Psoas muscle (tissue), 7 donors: ENCODE measurements at regions not wholly inside any gene's neighbourhood (a gene's known extent, or its start where the extent isn't known, plus 50 kb on each side); places are given as distances from the start of the nearest gene placed in this dataset.

Source experiments
- ATAC-seq, 4 donors: fragments of 200-7000 bp; cut with Tn5 transposase; one replicate each; pipeline ENCODE4 v1.9.1; 2020; ENCODE audit warnings: moderate library complexity in 3 of 4, mild to moderate bottlenecking in 2 of 4
- DNase-seq, 2 donors: peaks; one replicate each; pipeline ENCODE4 v3.0.0-alpha.2; 2020
- H3K27ac ChIP-seq: fragments of 200-600 bp; one replicate; pipeline ENCODE4 v1.8.0; 2022
- H3K27me3 ChIP-seq, 3 donors: fragments of 200-600 bp in 1 of 3; one replicate each; pipeline versions ENCODE4 v1.6.1 to v1.8.0; 2013 to 2022; ENCODE audit warnings: low read length in 2 of 3, mild to moderate bottlenecking in 2 of 3, moderate library complexity in 1 of 3; ENCODE audit not compliant: insufficient read depth in 3 of 3
- H3K36me3 ChIP-seq, 2 donors: fragments of 200-600 bp in 1 of 2; one replicate each; pipeline versions ENCODE4 v1.6.1 to v1.8.0; 2013 to 2022; ENCODE audit warnings: low read depth in 1 of 2, mild to moderate bottlenecking in 1 of 2, moderate library complexity in 1 of 2; ENCODE audit not compliant: insufficient read depth in 1 of 2
- H3K4me1 ChIP-seq: fragments of 200-600 bp; one replicate; pipeline ENCODE4 v1.8.0; 2022
- H3K4me3 ChIP-seq: fragments of 200-600 bp; one replicate; pipeline ENCODE4 v1.8.0; 2022; ENCODE audit warnings: mild to moderate bottlenecking
- H3K9me3 ChIP-seq: fragments of 200-600 bp; one replicate; pipeline ENCODE4 v1.8.0; 2022
- CTCF ChIP-seq: fragments of 200-600 bp; IDR thresholded peaks from one replicate; pipeline ENCODE4 v1.8.0; 2022; ENCODE audit warnings: antibody characterized with exemption
- WGBS, 3 donors: extraction: QIAGEN DNeasy Blood & Tissue Kit; methylation state at CpG; one replicate each; pipeline versions ENCODE4 v1.1.6 to v1.1.7; 2013; 5-methylcytosine and 5-hydroxymethylcytosine counted together
- intact Hi-C, 2 donors: fragments of 100-400 bp; cut with DNase I; formaldehyde crosslinking; loops; one replicate each; pipeline versions ENCODE4 v1.11.0 to v1.14.2; 2022
- donor health status: healthy with polysubstance abuse.
- donor health status: DM: no; HTN: no; CAD: no; lungs with moderate emphysema.
- donor health status: Bipolar disorder and iron deficiency.
- donor health status: healthy.
- donor health status: DM: yes; HTN: yes; CAD: no.
- donor health status: DM: no; HTN: no; CAD: no.
- donor health status: DM: yes; HTN: yes; CAD: no.

GRCh38 chr20:7302250-7302649 lies 534.8 kb downstream of the BMP2 start:
- H3K27ac ChIP-seq: no peak overlapping the region
- intact Hi-C loops: no loop called here
- H3K27me3 ChIP-seq: no peaks in the 10 kb centered on the region
- no peak for DNase-seq
- TF ChIP-seq CTCF: no peak
- no peaks in the 10 kb centered on the region for H3K9me3 ChIP-seq
- 46 to 52% (median 48%) methylated on average over 2 of the region's 2 CpGs for WGBS, 3 donors
- no peak for ATAC-seq
- H3K36me3 ChIP-seq: no peaks in the 10 kb centered on the region
- H3K4me1 ChIP-seq: no peaks in the 10 kb centered on the region
- no peak overlapping the region for H3K4me3 ChIP-seq

- Histone ChIP-seq H3K36me3 (no peaks in the 10 kb centered on the region), H3K27me3 (no peaks in the 10 kb centered on the region), H3K4me3 (no peak overlapping the region), H3K9me3 (no peaks in the 10 kb centered on the region), H3K4me1 (no peaks in the 10 kb centered on the region), H3K27ac (no peak overlapping the region)
- DNase-seq: no peak
- WGBS, 3 donors: 39 to 50% (median 49%) methylated on average over 4 of the region's 4 CpGs
- ATAC-seq: no peak
- intact Hi-C loops: no loop called here
- TF ChIP-seq CTCF: no peak
These were observed 538.5 kb downstream of the BMP2 start for GRCh38 chr20:7305976-7306375.

GRCh38 chr20:7308163-7308562 lies 540.7 kb downstream of the BMP2 start:
- WGBS, 3 donors: 60 to 90% (median 89%) methylated on average over 3 of the region's 3 CpGs
- Histone ChIP-seq H3K36me3 (no peaks in the 10 kb centered on the region), H3K4me3 (no peak overlapping the region), H3K4me1 (no peaks in the 10 kb centered on the region), H3K9me3 (no peaks in the 10 kb centered on the region), H3K27me3 (no peaks in the 10 kb centered on the region), H3K27ac (no peak overlapping the region)
- intact Hi-C loops: no loop called here
- no peak for ATAC-seq
- TF ChIP-seq CTCF: no peak
- no peak for DNase-seq

- no peak for TF ChIP-seq CTCF
- 75 to 82% (median 81%) methylated on average over 2 of the region's 2 CpGs for WGBS, 3 donors
- ATAC-seq: no peak
- H3K36me3 ChIP-seq: no peaks in the 10 kb centered on the region
- intact Hi-C loops: no loop called here
- no peak for DNase-seq
- H3K27me3 ChIP-seq: no peaks in the 10 kb centered on the region
- H3K27ac ChIP-seq: no peak overlapping the region
- H3K9me3 ChIP-seq: no peaks in the 10 kb centered on the region
- H3K4me1 ChIP-seq: no peaks in the 10 kb centered on the region
- no peak overlapping the region for H3K4me3 ChIP-seq
These were observed 545.6 kb downstream of the BMP2 start for GRCh38 chr20:7313047-7313446.

- no peaks in the 10 kb centered on the region for H3K36me3 ChIP-seq
- H3K27ac ChIP-seq: no peak overlapping the region
- H3K4me3 ChIP-seq: no peak overlapping the region
- no peak for TF ChIP-seq CTCF
- no peaks in the 10 kb centered on the region for H3K9me3 ChIP-seq
- no peaks in the 10 kb centered on the region for H3K27me3 ChIP-seq
- intact Hi-C loops: no loop called here
- ATAC-seq (no peak), DNase-seq (no peak)
- WGBS, 3 donors: 69 to 73% (median 70%) methylated on average over 5 of the region's 5 CpGs
- no peaks in the 10 kb centered on the region for H3K4me1 ChIP-seq
These were observed 556.5 kb downstream of the BMP2 start for GRCh38 chr20:7323957-7324356.
